RWPE1 (cell line): ENCODE measurements at regions not wholly inside any gene's neighbourhood (a gene's known extent, or its start where the extent isn't known, plus 50 kb on each side); places are given as distances from the start of the nearest gene placed in this dataset.

Source experiments
- CTCF ChIA-PET: fragments of 350-600 bp; sonication (Branson Sonifier 250); formaldehyde crosslinking; extraction: SDS; loops from one replicate; lab custom pipeline; 2021; lab: Yijun Ruan, JAX
- POLR2A ChIA-PET: fragments of 400-600 bp; formaldehyde crosslinking; extraction: SDS; loops from one replicate; lab custom pipeline; 2020; ENCODE audit warnings: antibody characterized with exemption; ENCODE audit not compliant: low non-redundant PET; lab: Yijun Ruan, JAX
- DNase-seq: peaks from one replicate; pipeline ENCODE4 v3.0.0; 2012; ENCODE audit warnings: low spot score
- H3K27ac ChIP-seq: fragments of 450-650 bp; 2 replicates; pipeline ENCODE4 v1.5.1; 2017
- CTCF ChIP-seq: fragments of 450-650 bp; conservative IDR thresholded peaks from 2 replicates; pipeline ENCODE4 v1.5.1; 2017; ENCODE audit warnings: low read depth, mild to moderate bottlenecking

- TF ChIP-seq CTCF, result no peak
- ChIA-PET CTCF (interaction anchor here (0.6 kb wide), 2 partner anchors 292 to 564 kb away, joined by 3 to 7 read pairs; no protein-coding TSS in a partner anchor), POLR2A (interaction anchor here (0.6 kb wide), 1 partner anchor 78 kb away, joined by 3 read pairs; no protein-coding TSS in a partner anchor)
- DNase-seq, result no peak
- no peak overlapping the region for H3K27ac ChIP-seq
These were observed 192.4 kb upstream of the AGAP1 start for GRCh38 chr2:235301202-235302076.

GRCh38 chr2:235302263-235302662 lies 191.6 kb upstream of the AGAP1 start:
- CTCF ChIA-PET, result no interaction called here
- no peak for DNase-seq
- no peak for TF ChIP-seq CTCF
- H3K27ac ChIP-seq, result no peak overlapping the region
- POLR2A ChIA-PET, result interaction anchor here (0.7 kb wide), 1 partner anchor 11 kb away, joined by 5 read pairs; no protein-coding TSS in a partner anchor

- no peak overlapping the region for H3K27ac ChIP-seq
- TF ChIP-seq CTCF, result no peak
- DNase-seq, result no peak
- ChIA-PET POLR2A (no interaction called here), CTCF (no interaction called here)
These were observed 190.1 kb upstream of the AGAP1 start for GRCh38 chr2:235303499-235304291.

GRCh38 chr2:235305678-235306077 lies 188.2 kb upstream of the AGAP1 start:
- H3K27ac ChIP-seq, result no peak overlapping the region
- no peak for DNase-seq
- no peak for TF ChIP-seq CTCF
- ChIA-PET POLR2A (no interaction called here), CTCF (no interaction called here)

GRCh38 chr2:235311044-235311443 lies 182.8 kb upstream of the AGAP1 start:
- no peak for TF ChIP-seq CTCF
- ChIA-PET POLR2A (no interaction called here), CTCF (no interaction called here)

GRCh38 chr2:235312571-235312970 lies 181.3 kb upstream of the AGAP1 start:
- no peak for TF ChIP-seq CTCF
- no peak for DNase-seq
- CTCF ChIA-PET, result interaction anchor here (0.7 kb wide), 1 partner anchor 747 kb away, joined by 5 read pairs; no protein-coding TSS in a partner anchor
- POLR2A ChIA-PET, result no interaction called here
- H3K27ac ChIP-seq, result no peak overlapping the region

More at GRCh38 chr2:235311044-235311443, 182.8 kb upstream of the AGAP1 start:
- no peak for DNase-seq
- no peak overlapping the region for H3K27ac ChIP-seq
